ENCODE measurements at regions not wholly inside any gene's neighbourhood (a gene's known extent, or its start where the extent isn't known, plus 50 kb on each side); places are given as distances from the start of the nearest gene placed in this dataset.

- Histone ChIP-seq H3K9me3 (ENCODE audit: control insufficient read depth, insufficient read depth, low read length) (no peaks in the 10 kb centered on the region), H3K4me3 (ENCODE audit: low read depth, low read length) (no peak overlapping the region), H3K27me3 (ENCODE audit: control insufficient read depth, insufficient read depth, low read length) (peaks cover 3% of the 10 kb centered on the region), H3K27ac (ENCODE audit: low read depth, low read length) (no peak overlapping the region)
- TF ChIP-seq, protein P1, sequence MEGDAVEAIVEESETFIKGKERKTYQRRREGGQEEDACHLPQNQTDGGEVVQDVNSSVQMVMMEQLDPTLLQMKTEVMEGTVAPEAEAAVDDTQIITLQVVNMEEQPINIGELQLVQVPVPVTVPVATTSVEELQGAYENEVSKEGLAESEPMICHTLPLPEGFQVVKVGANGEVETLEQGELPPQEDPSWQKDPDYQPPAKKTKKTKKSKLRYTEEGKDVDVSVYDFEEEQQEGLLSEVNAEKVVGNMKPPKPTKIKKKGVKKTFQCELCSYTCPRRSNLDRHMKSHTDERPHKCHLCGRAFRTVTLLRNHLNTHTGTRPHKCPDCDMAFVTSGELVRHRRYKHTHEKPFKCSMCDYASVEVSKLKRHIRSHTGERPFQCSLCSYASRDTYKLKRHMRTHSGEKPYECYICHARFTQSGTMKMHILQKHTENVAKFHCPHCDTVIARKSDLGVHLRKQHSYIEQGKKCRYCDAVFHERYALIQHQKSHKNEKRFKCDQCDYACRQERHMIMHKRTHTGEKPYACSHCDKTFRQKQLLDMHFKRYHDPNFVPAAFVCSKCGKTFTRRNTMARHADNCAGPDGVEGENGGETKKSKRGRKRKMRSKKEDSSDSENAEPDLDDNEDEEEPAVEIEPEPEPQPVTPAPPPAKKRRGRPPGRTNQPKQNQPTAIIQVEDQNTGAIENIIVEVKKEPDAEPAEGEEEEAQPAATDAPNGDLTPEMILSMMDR (IDR thresholded peaks at IDR 0.05; ENCODE audit: low read depth, low read length), result no peak
- DNase-seq (ENCODE audit: low read depth, low spot score), result no peak
- ChIA-PET POLR2A (no interaction called here), CTCF (interaction anchor here (0.8 kb wide), 1 partner anchor 10 kb away, joined by 3 read pairs; no protein-coding TSS in a partner anchor)
Observed at GRCh38 chr15:31561156-31561555, 234.5 kb downstream of the KLF13 start.

- no peak for DNase-seq (ENCODE audit: low read depth, low spot score)
- H3K9me3 ChIP-seq (ENCODE audit: control insufficient read depth, insufficient read depth, low read length), result no peaks in the 10 kb centered on the region
- ChIA-PET CTCF (no interaction called here), POLR2A (no interaction called here)
- TF ChIP-seq, protein P1 (IDR thresholded peaks at IDR 0.05; ENCODE audit: low read depth, low read length), result no peak
- H3K27me3 ChIP-seq (ENCODE audit: control insufficient read depth, insufficient read depth, low read length), result peaks cover 3% of the 10 kb centered on the region
- H3K27ac ChIP-seq (ENCODE audit: low read depth, low read length), result no peak overlapping the region
- no peak overlapping the region for H3K4me3 ChIP-seq (ENCODE audit: low read depth, low read length)
Observed at GRCh38 chr15:31563001-31563400, 236.4 kb downstream of the KLF13 start.

DNA sequence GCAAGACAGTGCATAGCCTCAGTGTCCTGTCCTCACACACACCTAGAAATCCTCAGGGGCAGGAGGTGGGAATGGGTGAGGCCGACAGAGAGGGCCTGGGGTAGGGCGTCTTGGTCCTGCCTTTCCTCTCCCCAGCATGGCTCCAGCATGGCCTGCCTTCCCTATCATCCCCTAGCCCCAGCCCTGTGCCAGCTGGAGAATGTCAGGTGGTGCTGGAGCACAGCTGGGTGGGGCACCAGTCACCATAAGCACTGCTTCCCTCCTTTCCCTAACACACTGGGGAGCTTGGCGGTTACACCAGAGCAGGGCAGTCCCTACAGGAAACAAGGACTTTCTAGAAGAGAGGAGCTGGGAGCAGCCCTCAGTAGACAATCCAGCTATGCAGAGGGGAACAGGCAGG lies 236.8 kb downstream of the KLF13 start:
- no peaks in the 10 kb centered on the region for H3K9me3 ChIP-seq (ENCODE audit: control insufficient read depth, insufficient read depth, low read length)
- TF ChIP-seq, protein P1 (IDR thresholded peaks at IDR 0.05; ENCODE audit: low read depth, low read length), result no peak
- ChIA-PET POLR2A (no interaction called here), CTCF (no interaction called here)
- H3K27me3 ChIP-seq (ENCODE audit: control insufficient read depth, insufficient read depth, low read length), result peaks cover 3% of the 10 kb centered on the region
- H3K4me3 ChIP-seq (ENCODE audit: low read depth, low read length), result no peak overlapping the region
- no peak overlapping the region for H3K27ac ChIP-seq (ENCODE audit: low read depth, low read length)
- no peak for DNase-seq (ENCODE audit: low read depth, low spot score)

DNA sequence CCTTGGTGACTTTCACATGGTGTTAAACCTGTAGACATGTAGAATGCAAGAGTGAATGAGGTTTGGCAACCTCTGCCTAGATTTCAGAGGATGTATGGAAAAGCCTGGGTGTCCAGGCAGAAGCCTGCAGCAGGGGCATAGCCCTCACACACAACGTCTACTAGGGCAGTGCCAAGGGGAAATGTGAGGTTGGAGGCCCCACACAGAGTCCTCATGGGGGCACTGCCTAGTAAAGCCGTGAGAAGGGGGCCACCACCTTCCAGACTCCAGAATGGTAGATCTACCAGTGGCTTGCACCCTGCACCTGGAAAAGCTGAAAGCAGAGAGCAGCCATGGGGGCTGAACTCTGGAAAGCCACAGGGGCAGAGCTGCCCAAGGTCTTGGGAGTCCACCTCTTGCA lies 241.2 kb downstream of the KLF13 start:
- H3K4me3 ChIP-seq (ENCODE audit: low read depth, low read length), result no peak overlapping the region
- TF ChIP-seq, protein P1 (IDR thresholded peaks at IDR 0.05; ENCODE audit: low read depth, low read length), result no peak
- no peak overlapping the region for H3K27ac ChIP-seq (ENCODE audit: low read depth, low read length)
- ChIA-PET POLR2A (no interaction called here), CTCF (no interaction called here)
- no peaks in the 10 kb centered on the region for H3K27me3 ChIP-seq (ENCODE audit: control insufficient read depth, insufficient read depth, low read length)
- no peak for DNase-seq (ENCODE audit: low read depth, low spot score)
- peaks cover 4% of the 10 kb centered on the region for H3K9me3 ChIP-seq (ENCODE audit: control insufficient read depth, insufficient read depth, low read length)

- ChIA-PET POLR2A (no interaction called here), CTCF (interaction anchor here (0.9 to 1.6 kb wide), 2 partner anchors 9 to 298 kb away, joined by 3 read pairs; no protein-coding TSS in a partner anchor)
- no peaks in the 10 kb centered on the region for H3K27me3 ChIP-seq (ENCODE audit: control insufficient read depth, insufficient read depth, low read length)
- H3K9me3 ChIP-seq (ENCODE audit: control insufficient read depth, insufficient read depth, low read length), result peaks cover 4% of the 10 kb centered on the region
- no peak overlapping the region for H3K4me3 ChIP-seq (ENCODE audit: low read depth, low read length)
- TF ChIP-seq, protein P1 (IDR thresholded peaks at IDR 0.05; ENCODE audit: low read depth, low read length), result no peak
- no peak overlapping the region for H3K27ac ChIP-seq (ENCODE audit: low read depth, low read length)
- DNase-seq (ENCODE audit: low read depth, low spot score), result no peak
Observed at GRCh38 chr15:31569836-31570235, 243.2 kb downstream of the KLF13 start.
